HL-60 (cell line): ENCODE measurements at regions not wholly inside any gene's neighbourhood (a gene's known extent, or its start where the extent isn't known, plus 50 kb on each side); places are given as distances from the start of the nearest gene placed in this dataset.

Experiments used
- DNase-seq, 2 experiments: peaks; one replicate each; pipeline ENCODE4 v3.0.0-alpha.2; 2010 to 2020; ENCODE audit warnings: low read depth in 1 of 2, low spot score in 1 of 2
- H3K27ac ChIP-seq: fragments of 250-450 bp; sonication (Bioruptor Pico); replicated peaks from 2 replicates; pipeline ENCODE4 v1.5.1; 2020; ENCODE audit warnings: mild to moderate bottlenecking, moderate library complexity
- H3K27me3 ChIP-seq: fragments of 250-450 bp; sonication (Bioruptor Pico); 2 replicates; pipeline ENCODE4 v1.5.1; 2021; ENCODE audit warnings: mild to moderate bottlenecking, moderate library complexity; ENCODE audit not compliant: insufficient read depth, poor library complexity, severe bottlenecking
- H3K4me3 ChIP-seq: replicated peaks from 2 replicates; pipeline ENCODE4 v1.5.1; 2011; ENCODE audit warnings: mild to moderate bottlenecking, control low read depth, low read length; ENCODE audit not compliant: insufficient read depth
- CTCF ChIP-seq: IDR thresholded peaks from one replicate; pipeline ENCODE4 v1.5.1; 2011; ENCODE audit warnings: low read length, control low read depth, inconsistent platforms; ENCODE audit not compliant: insufficient read depth
- GABPA ChIP-seq: IDR thresholded peaks from 2 replicates; pipeline ENCODE4 v1.6.1; 2012; ENCODE audit warnings: low read depth
- POLR2AphosphoS5 ChIP-seq: IDR thresholded peaks from 2 replicates; pipeline ENCODE4 v1.6.1; 2012; ENCODE audit warnings: low read depth
- REST ChIP-seq: IDR thresholded peaks from 2 replicates; pipeline ENCODE4 v1.6.1; 2012; ENCODE audit warnings: low read depth; ENCODE audit not compliant: insufficient replicate concordance
- SPI1 ChIP-seq: IDR thresholded peaks from 2 replicates; pipeline ENCODE4 v1.6.1; 2012; ENCODE audit warnings: low read depth, mild to moderate bottlenecking, borderline replicate concordance

GRCh38 chr7:46397591-46397990 lies 476.5 kb upstream of the IGFBP3 start:
- Histone ChIP-seq H3K4me3 (no peak overlapping the region), H3K27ac (no peak overlapping the region), H3K27me3 (no peaks in the 10 kb centered on the region)
- no peak for DNase-seq
- TF ChIP-seq REST, result no peak
- TF ChIP-seq POLR2AphosphoS5, result no peak
- no peak for TF ChIP-seq CTCF
- TF ChIP-seq GABPA, result no peak
- no peak for TF ChIP-seq SPI1

- no peak for TF ChIP-seq SPI1
- no peak for TF ChIP-seq POLR2AphosphoS5
- TF ChIP-seq CTCF, result no peak
- no peak for TF ChIP-seq GABPA
- TF ChIP-seq REST, result no peak
- Histone ChIP-seq H3K4me3 (no peak overlapping the region), H3K27ac (no peak overlapping the region), H3K27me3 (no peaks in the 10 kb centered on the region)
- DNase-seq, result no peak
Measured at GRCh38 chr7:46396481-46396880, 475.4 kb upstream of the IGFBP3 start.

- Histone ChIP-seq H3K27ac (no peak overlapping the region), H3K27me3 (no peaks in the 10 kb centered on the region), H3K4me3 (no peak overlapping the region)
- no peak for DNase-seq
- TF ChIP-seq POLR2AphosphoS5 (no peak), REST (no peak), GABPA (no peak), SPI1 (no peak), CTCF (no peak)
Measured at GRCh38 chr7:46393142-46393541, 472.1 kb upstream of the IGFBP3 start.
